AML-193 (cell line): ENCODE measurements at regions not wholly inside any gene's neighbourhood (a gene's known extent, or its start where the extent isn't known, plus 50 kb on each side); places are given as distances from the start of the nearest gene placed in this dataset.

Source experiments
- DNase-seq, 2 experiments: peaks; one replicate each; lab custom pipeline; 2025; lab: John Stamatoyannopoulos, UW

DNA sequence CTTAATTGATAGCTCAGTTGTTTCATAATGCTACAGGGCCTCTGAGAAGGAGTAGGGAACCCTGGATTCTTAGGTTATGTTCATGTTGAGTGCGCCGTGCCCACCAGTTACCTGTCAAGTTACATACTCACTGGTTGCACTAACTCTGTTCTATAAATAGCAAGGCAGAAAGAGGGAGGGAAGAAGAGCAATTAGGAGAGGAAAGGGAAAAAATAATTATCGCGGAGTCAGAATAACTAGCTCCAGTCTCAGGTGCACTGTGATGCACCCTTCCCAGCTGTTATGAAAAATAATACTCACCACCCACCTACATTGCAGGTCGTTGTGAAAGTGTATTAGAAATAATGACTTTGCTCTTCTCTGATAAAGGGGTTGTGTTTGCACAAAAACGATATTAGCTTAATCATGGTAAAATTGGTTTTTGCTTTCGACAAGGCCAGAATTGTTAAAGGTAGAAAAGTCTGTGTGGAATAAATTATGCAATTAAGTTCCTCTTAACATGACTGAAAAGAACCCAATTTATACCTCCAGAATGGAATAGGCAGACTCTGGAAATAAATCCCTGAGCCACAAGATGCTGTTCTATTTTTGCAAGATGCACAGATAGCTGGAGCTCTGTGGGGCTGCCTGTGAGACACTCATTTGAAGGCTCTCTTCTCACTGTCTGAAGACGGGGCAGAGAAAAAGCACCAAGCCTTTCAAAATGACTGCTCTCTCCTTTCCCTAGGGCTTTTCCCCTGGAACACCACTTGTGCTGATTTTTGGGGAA, 137.6 kb upstream of the PITRM1 start:
- DNase-seq: no peak

DNA sequence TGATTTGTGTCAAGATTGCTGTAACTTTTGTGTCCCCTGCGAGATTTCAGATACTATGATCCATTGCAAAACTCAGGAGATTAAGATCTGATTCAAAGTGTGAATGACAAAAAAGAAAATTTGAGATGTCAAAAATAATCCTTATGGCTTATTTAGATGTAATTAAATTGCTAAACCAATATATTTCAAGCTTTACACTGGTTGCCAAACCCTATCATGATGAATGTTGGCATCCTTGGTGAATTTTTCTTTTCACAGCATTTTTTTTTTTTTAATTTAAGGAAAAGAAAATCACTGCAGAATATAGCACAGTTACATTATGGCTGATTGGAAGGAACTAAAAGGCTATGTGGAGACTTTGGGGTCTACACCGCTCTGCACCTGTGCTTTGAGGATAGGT, 133.5 kb upstream of the PITRM1 start:
- no peak for DNase-seq

DNA sequence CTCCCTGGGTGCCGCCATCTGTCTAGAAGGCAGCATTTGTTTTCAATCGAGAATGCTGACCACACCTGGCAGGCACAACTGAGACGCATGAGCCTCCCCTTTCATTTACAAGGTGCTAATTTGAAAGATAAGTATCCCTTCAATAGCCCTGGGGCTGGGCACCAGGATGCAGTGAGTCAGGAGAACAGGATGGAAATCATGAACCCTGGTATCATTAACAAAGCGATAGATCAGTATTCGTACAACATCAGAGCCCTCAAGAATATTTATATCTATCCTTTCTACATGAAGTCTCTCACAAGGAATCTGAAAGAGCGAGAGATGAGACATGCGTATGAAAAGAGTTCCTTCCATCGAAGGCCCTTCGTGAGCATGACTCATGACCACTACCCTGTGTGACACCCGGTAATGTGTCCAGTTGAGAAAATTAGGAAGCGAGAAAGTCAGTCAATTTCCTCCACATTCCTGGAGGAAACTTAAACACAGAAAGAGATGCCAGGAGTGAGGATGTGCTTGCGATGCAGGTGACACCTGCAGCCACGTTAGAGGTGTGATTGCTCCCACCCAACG, 123.1 kb upstream of the PITRM1 start:
- no peak for DNase-seq

DNA sequence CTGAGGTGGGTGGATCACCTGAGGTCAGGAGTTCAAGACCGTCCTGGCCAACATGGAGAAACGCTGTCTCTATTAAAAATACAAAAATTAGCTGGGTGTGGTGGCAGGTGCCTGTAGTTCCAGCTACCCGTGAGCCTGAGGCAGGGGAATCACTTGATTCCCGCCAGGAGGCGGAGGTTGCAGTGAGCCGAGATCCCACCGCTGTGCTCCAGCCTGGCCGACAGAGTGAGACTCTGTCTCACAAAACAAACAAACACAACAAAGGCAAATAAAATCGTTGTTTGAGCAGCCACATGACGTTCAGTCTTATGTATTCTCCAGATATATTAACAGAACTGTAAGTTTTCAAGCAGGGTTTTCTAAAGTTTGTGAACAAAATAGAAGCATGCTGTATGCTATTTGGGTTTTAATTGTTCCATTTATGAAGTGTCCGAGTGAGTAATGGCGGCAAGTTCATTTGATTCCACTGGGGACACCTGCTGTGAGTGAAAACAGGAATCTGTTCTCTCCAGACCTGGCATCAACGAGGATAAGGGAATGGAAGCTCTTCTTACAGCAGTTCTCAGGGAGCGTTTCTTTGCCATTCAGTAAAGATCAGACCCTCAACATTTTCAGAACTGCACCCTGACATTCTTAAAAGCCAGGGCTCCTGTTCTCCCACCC, 122.5 kb upstream of the PITRM1 start:
- no peak for DNase-seq

DNA sequence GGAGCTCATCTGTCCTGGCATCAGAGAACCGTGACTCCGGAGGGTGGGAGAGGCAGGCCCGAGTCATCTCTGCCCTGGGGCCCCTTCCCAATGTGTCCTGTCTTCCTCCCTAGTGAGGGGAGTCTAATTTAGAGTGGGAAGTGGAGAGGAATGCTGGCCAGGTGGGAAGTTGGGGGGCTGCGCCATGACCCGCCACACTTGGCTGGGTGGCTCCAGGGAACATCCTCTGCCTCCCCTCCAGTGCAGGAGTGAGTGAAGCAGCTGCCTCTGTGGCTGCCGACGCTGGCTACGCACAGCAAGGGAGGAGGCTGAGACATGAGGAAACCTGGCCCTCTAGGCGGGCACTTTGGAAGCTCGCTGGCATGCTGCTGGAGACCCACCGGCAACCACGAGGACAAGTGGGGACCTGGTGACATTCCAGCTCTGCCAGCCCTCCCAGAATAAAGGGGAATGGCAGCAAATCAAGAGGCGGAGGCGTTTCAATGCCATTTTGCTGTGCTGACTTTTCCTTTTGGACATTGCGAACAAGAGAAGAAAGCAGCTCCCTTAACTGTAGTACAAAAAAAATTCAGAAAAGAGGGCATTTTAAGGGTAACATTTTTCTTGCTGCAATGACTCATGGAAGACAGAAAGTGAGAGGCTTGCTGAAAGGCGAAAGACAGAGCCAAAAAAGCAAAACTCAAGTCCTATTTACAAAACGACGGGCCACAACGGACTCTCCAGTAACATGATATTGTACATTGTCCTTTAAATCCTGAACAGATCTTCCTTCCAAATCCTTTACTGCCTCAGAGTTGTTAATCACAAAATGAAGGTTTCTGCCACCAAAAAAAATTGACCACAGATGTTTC, 121.2 kb upstream of the PITRM1 start:
- no peak for DNase-seq

DNA sequence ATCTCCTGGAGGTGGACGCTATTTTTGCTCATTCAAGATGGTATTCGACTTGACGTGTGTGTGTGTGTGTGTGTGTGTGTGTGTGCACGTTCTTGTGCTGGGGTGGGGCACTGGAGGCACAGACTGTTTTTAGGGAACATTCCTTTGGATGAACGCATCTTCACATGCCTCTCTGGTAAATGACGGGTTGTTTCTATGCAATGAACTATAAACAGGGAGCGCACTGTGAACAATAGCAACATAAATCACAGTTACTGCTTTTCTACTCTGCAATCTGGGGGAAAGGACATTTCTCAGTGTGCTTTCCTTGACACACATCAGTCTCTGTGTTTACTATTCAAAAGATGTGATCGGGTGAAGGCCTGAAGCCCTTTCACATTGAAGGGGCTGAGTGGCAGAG, 120.1 kb upstream of the PITRM1 start:
- DNase-seq: no peak

DNA sequence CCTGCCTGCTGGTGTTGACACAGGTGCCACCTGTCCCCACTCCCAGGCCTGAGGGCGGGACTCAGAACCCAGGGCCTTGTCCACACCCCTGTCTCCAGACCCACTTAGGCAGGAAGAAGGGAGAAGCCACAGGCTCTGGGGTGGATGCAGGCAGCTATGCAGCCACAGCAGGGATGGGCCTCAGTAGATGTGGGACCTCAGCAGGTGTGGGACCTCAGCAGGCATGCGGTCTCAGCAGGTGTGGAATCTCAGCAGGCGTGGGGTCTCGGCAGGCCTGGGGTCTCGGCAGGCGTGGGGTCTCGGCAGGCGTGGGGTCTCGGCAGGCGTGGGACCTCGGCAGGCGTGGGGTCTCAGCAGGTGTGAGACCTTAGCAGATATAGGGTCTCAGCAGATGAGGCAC, 118.0 kb upstream of the PITRM1 start:
- DNase-seq: no peak

DNA sequence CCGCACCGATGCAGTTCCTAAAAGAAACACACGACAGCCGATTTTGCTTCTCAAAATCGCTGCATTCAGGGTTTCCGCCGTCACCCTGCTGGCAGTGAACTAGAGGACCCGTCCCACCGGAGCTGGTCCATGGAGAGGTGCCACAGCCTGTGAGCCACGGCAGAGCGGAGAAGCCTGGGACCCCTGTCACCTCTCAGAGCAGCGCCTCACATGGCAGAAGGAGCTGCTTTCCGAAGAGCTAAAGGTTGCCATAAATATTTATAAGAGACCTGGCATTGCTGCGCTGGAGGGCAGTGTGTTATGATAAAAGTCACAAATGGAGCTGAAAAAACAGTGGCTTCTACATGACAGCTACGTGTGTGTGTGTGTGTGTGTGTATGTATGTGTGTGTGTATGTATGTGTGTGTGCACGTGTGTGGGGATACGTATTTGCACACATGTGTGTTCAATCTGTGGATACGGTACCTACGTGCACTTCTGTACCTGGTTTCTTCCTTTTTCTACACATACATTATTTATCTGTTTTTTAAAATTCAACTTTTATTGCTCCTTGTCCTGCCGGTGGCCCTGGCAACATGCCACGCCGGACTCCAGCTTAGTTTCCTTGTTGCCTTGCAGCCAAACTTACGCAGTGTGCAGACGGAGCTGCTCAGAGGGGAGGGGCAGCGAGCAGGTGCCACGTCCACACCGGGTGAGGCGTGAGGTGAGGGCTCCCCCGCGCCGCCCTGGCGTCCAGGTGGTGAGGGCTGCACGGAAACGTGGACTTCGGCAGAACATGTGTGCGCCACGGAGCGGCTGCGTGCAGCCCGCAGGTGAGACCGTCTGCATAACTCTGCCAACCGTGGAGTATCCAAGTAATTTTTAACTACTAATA, 115.2 kb upstream of the PITRM1 start:
- DNase-seq: no peak

DNA sequence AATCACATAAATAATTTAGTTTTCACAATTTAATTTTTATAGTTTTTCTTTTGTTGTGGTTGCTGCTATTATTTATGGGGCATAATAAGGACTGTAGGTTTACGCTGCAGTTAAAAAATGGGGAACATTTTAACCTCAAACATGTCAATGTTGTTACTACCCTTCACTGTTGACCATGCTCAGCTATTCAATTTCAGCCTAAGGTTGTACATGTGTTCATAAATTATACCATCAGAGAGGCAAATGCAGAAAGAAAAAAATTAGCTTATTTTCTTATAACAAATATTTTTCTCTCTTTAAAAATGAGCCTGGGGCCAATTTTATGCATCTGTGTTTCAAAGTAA, 110.1 kb upstream of the PITRM1 start:
- no peak for DNase-seq

DNA sequence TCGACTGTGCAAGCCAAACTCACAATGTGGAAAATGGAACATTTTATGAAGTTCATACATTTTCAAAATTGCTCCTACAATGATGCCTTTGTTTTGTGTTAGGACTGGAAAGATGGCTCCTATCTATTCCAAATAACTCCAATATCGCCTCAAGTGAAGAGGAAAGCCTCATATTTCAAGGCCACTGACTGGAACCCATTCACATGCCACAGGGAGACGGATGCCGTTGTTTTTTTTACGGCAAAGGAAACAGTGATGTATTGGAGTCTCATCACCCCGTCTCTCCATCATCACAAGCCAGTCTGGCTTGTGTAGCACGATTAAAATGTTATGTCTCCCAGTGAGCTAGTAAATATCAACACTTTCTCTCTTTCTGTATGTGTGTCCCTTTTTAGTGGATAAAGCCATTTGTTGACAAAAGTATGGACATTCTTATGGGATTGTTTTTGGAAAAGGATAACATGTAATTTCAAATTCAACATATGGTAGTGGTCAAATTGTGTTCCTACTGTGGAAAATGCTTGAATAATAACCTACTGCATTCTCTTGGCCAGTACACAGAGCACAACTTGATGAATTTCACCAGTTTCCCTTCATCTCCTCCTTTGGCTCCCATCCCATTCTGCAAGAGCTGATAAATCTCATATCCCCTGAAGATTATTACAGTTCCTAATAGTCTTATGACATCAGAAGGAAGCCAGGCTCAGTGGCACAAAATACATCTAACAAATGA, 109.5 kb upstream of the PITRM1 start:
- no peak for DNase-seq

DNA sequence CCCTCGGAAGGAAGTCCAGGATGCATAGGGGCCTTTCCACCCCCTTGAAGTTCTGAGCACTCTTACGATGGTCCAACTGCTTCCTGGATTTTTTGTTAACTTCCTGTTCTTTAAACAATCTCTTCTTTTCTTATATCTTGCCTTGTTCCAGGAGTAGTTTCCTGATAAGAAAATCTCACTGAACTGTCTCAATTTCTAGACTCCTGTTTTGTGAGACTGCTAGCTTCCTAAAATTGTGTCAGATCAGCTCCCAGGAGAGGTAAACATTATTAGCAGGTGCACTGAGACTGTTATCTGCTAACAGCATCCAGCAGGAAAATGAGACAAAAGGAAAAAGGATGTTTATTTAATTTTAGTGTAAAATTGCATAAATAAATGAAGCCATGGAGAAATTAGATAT, 106.2 kb upstream of the PITRM1 start:
- no peak for DNase-seq

DNA sequence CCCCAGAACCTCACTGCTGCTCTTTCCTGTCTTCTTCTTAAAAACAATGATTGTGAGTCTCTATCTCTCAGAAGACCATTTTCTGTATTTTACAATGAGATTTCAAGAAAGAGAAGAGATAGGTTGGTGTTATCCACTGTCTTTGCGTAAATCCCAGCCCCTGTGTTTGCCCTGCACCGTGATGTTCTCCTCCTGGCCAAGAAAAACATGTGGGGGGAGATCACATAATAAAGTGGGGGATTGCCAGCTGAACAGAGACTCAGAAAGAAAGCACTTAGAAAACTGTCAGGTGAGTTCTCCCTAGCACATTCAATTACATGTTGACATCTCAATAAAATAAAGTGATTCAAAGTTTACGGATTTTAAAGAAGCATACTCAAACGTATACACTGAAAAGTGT, 105.0 kb upstream of the PITRM1 start:
- DNase-seq: no peak

DNA sequence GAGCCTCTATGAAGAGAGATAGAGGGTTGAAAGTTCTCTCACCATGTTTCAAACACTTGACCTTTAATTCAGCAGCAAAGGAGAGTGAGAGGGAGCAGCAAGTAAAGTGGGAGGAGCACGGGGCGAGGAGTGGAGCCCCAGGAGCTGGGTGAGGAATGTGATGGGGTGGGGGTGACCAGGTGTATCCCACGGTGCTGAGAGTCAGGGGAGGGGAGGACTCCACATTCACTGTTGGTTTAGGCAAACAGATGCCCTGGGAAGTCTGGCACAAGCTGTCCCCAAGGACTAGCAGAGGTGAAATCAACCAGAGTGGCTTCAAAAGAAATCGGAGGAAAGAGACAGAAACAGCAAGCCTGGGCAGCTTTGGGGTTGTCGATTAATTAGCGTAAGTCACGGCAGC, 101.8 kb upstream of the PITRM1 start:
- no peak for DNase-seq

DNA sequence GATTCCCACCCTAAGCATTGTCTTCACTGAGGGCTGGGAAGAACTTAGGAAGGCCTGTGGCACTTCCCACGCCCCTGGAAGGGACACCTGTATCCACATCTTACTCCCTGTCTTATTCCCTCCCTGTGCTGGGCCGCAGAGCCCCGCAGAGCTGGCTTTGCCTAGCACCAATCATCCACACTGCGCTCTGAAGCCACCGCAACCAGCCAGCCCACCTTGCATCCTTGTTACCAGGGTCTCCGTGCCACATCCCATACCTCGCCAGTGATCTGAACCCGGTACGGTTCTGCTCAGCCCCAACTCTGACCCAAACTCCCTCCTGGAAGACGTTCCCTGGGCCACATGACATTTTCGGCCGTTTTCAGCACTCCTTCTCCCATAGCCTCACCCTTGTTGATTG, 101.4 kb upstream of the PITRM1 start:
- no peak for DNase-seq

DNA sequence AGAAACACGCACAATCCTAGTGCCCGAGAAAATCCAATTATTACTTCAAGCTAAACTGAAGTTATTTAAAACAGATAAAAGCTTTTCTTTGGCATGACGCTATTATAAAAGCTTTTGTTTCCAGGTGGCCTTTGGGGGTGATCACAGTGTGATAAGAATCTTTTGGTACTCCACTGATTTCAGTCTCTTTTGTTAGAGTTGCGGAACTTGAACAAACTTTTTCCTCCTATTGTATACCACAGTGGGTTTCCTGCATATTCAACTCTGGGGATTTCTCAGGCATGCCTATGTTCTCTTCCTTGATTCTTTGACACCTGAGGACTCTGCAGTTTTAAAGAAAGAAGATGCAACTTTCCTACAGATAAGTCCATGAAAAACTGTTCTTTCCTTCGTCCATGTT, 99.7 kb upstream of the PITRM1 start:
- no peak for DNase-seq

DNA sequence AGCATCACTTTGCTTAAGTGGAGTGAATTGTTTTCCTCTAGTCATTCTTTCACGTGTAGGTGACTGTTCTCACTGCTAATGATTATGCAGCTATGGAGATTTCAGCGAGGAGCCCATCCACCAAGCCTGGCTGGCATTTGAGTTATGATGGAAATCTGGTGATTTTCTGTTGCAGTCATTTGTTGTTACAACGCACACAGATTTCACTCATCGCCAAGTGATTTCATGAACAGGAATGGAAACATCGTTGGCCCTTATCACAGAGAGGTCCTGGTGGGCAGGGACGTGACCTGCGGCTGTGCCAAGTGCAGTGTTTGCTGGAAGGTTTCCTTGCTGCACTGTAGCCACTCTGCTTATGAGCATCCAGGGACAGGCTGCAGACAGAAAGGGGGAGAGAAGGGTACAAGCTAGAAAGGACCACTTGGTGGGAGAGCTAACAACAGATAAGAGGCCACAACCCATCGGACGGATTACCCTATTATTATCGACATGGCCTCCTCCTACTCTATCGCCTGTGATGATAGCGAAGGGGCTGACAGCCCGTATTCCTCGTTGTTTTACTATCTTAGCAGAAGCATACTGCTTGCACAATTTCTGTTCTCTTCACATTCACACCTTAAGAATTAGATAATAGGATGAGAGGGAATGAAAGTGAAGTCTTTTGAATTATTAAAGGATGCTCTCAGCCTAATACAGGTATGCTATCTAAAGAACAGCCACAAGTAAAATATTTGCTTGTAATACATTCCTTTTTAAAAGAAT, 99.0 kb upstream of the PITRM1 start:
- DNase-seq: no peak

DNA sequence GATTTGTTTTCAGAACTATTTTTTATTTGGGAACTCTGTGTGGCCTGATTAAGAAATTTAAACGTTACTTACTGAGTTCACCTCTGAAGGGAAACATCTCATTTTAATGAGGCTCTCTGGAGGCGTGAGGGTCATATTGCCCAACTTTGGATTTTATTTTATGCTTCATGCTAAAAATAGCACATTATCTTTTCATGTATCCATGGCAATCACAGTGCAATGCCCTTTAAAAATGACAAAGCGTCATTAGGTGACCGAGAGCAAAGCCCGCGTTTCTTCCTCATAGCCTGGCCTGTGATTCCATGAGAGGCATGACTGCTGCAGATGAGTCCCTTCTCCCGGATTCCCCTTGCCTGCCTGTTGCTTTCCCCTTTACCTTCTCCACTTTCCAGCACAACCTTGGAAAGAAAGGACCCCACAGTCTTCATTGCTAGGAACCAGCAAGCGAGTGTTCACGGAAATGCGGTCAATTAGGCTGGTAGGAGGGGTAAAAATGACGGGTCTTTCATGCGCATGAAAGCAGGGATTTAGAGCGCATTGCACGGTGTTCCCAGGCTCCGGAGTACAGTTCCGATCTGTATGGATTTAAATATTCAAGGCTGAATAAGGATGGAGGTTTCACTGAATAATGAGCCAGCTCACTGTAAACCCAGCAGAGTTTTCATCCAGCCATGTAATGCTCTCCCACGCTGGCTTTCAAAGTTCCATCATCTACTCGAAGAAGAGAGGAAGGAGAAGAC, 98.2 kb upstream of the PITRM1 start:
- no peak for DNase-seq

DNA sequence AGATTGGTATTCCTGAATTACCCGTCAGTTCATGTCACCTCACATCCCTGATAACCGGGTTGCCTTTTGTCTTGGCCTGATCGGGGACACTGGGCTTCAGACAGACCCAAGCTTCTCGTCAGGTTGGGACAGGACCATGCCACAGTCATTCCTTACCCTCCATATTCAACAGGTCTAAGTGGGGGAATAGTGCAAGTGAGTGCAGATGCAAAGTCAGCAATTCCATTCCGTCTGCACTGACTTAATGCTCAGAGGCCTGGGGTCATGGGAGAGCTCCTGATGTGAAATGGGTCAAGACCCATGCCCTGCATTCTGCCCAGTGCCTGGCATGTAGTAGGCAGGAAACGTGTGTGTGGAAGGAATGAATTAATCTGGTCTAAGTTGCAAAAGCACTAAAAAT, 95.4 kb upstream of the PITRM1 start:
- DNase-seq: no peak

DNA sequence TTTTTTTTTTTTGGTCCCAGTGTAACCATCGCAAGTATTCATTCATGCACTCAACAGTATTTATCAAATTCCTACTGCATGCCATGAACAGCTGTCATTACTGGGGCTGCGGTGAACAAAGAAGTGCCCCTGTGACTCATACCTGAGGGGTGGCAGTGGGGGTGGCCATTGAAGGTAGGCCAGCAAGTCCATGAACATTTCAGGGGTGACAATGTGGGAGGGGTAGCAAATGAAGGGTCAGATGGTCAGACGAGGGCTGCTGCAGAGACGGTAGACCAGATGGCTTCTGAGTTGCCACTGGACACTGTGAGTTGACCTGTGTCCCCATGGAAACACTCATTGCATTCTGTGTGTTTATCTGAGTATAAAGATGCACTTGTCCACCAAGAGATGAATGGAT, 92.5 kb upstream of the PITRM1 start:
- DNase-seq: no peak
